DOHH2 (cell line): ENCODE measurements at regions not wholly inside any gene's neighbourhood (a gene's known extent, or its start where the extent isn't known, plus 50 kb on each side); places are given as distances from the start of the nearest gene placed in this dataset.

ENCODE experiments used
- H3F3A ChIP-seq: fragments of 200-600 bp; sonication (generic), shearing (Covaris generic); 2 replicates; pipeline ENCODE4 v1.6.0; 2016; ENCODE audit warnings: antibody characterized with exemption, mild to moderate bottlenecking; ENCODE audit not compliant: control insufficient read depth, insufficient read depth
- H3K27ac ChIP-seq: fragments of 200-600 bp; sonication (generic); 2 replicates; pipeline ENCODE4 v1.5.1; 2014; ENCODE audit warnings: low read depth, mild to moderate bottlenecking, low read length, moderate library complexity
- H3K27me3 ChIP-seq: fragments of 200-600 bp; sonication (generic); 2 replicates; pipeline ENCODE4 v1.6.1; 2014; ENCODE audit warnings: mild to moderate bottlenecking, low read length, mixed read lengths; ENCODE audit not compliant: control insufficient read depth
- H3K36me3 ChIP-seq: fragments of 200-600 bp; sonication (generic); 2 replicates; pipeline ENCODE4 v1.6.1; 2014; ENCODE audit warnings: mild to moderate bottlenecking, low read length, moderate library complexity, mixed read lengths; ENCODE audit not compliant: control insufficient read depth
- H3K4me1 ChIP-seq: fragments of 200-600 bp; sonication (generic); 2 replicates; pipeline ENCODE4 v1.6.1; 2014; ENCODE audit warnings: mild to moderate bottlenecking, low read length, mixed read lengths; ENCODE audit not compliant: control insufficient read depth
- H3K4me2 ChIP-seq: fragments of 200-600 bp; sonication (generic); 2 replicates; pipeline ENCODE4 v1.6.0; 2014; ENCODE audit warnings: mild to moderate bottlenecking, low read length, moderate library complexity
- H3K4me3 ChIP-seq: fragments of 200-600 bp; sonication (generic); 2 replicates; pipeline ENCODE4 v1.5.1; 2014; ENCODE audit warnings: mild to moderate bottlenecking, low read length, mixed read lengths
- H3K79me2 ChIP-seq: fragments of 200-600 bp; sonication (generic); 2 replicates; pipeline ENCODE4 v1.6.1; 2014; ENCODE audit warnings: mild to moderate bottlenecking, low read length, mixed read lengths; ENCODE audit not compliant: control insufficient read depth
- H3K9me2 ChIP-seq: fragments of 200-600 bp; sonication (generic); replicated peaks from 2 replicates; pipeline ENCODE4 v1.6.1; 2014; ENCODE audit warnings: mild to moderate bottlenecking, low read length, mixed read lengths; ENCODE audit not compliant: control insufficient read depth
- H3K9me3 ChIP-seq: fragments of 200-600 bp; sonication (generic); 2 replicates; pipeline ENCODE4 v1.6.1; 2014; ENCODE audit warnings: antibody characterized with exemption, low read length, mixed read lengths; ENCODE audit not compliant: control insufficient read depth, insufficient read depth
- H4K20me1 ChIP-seq: fragments of 200-600 bp; sonication (generic); 2 replicates; pipeline ENCODE4 v1.6.0; 2014; ENCODE audit warnings: low read depth, mild to moderate bottlenecking, antibody characterized with exemption, low read length, moderate library complexity; ENCODE audit not compliant: control insufficient read depth, insufficient read depth
- EZH2phosphoT487 ChIP-seq: fragments of 200-600 bp; sonication (generic); IDR thresholded peaks from 2 replicates; pipeline ENCODE4 v1.6.1; 2017; ENCODE audit warnings: borderline replicate concordance, mild to moderate bottlenecking, antibody characterized with exemption, low read length, moderate library complexity, mixed read lengths
- TF ChIP-seq, protein P1 (sequence below): fragments of 200-600 bp; sonication (generic); IDR thresholded peaks from one replicate; pipeline ENCODE4 v1.5.1; 2014; ENCODE audit warnings: antibody characterized with exemption, mild to moderate bottlenecking, low read depth, low read length; ENCODE audit not compliant: poor library complexity, severe bottlenecking

DNA sequence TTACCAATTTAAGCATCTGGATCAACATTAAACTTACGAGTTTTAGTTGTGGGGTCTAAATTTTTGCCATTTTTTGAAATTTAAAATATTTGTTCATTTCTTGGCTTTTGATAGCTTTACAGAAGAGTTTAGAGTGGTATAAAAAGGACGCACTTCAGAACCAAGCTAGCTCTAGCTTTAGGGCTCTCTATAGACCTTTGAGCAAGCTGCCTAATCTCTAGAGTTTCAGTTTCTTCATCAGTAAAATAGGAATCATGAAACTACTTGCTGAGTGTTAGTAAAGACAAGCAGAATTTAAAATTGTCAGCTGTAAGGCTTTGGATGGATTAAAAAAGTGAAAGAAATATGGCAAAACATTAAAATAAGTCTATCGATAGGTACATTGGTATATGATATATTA is 266.5 kb downstream of the IPMK start:
- H3K36me3 ChIP-seq = no peaks in the 10 kb centered on the region
- no peaks in the 10 kb centered on the region for H3F3A ChIP-seq
- H3K4me1 ChIP-seq = no peaks in the 10 kb centered on the region
- no peak overlapping the region for H3K27ac ChIP-seq
- H3K9me3 ChIP-seq = no peaks in the 10 kb centered on the region
- H3K79me2 ChIP-seq = no peaks in the 10 kb centered on the region
- 0 out of 2 replicates have a peak, but pooled peaks cover 3% of the 10 kb centered on the region for H3K27me3 ChIP-seq
- H3K9me2 ChIP-seq = no peaks in the 10 kb centered on the region
- TF ChIP-seq EZH2phosphoT487 = no peak
- TF ChIP-seq, protein P1, sequence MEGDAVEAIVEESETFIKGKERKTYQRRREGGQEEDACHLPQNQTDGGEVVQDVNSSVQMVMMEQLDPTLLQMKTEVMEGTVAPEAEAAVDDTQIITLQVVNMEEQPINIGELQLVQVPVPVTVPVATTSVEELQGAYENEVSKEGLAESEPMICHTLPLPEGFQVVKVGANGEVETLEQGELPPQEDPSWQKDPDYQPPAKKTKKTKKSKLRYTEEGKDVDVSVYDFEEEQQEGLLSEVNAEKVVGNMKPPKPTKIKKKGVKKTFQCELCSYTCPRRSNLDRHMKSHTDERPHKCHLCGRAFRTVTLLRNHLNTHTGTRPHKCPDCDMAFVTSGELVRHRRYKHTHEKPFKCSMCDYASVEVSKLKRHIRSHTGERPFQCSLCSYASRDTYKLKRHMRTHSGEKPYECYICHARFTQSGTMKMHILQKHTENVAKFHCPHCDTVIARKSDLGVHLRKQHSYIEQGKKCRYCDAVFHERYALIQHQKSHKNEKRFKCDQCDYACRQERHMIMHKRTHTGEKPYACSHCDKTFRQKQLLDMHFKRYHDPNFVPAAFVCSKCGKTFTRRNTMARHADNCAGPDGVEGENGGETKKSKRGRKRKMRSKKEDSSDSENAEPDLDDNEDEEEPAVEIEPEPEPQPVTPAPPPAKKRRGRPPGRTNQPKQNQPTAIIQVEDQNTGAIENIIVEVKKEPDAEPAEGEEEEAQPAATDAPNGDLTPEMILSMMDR = no peak
- H3K4me3 ChIP-seq = no peak overlapping the region
- H3K4me2 ChIP-seq = no peak overlapping the region
- H4K20me1 ChIP-seq = no peaks in the 10 kb centered on the region

DNA sequence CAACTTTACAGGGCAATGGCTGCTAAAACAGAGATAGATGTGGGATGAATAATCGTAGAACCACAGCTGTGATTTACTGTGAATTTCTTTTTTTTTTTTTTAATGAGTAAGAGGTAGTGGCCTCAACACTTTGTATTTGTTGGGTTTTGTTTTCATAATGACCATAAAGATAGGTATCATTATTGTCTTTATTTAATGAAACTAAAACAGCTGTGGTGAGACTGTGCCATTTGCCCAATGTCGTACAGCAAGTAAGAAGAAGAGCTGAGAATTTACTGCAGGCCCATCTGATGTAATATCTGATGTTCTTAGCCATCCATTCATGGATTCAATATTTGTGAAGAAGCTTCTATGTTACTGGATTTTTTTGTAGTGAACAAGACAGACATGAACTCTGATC is 271.2 kb downstream of the IPMK start:
- Histone ChIP-seq H3F3A (no peaks in the 10 kb centered on the region), H3K79me2 (no peaks in the 10 kb centered on the region), H3K4me3 (no peak overlapping the region), H4K20me1 (no peaks in the 10 kb centered on the region), H3K27me3 (no peaks in the 10 kb centered on the region), H3K27ac (no peak overlapping the region), H3K4me1 (no peaks in the 10 kb centered on the region), H3K4me2 (no peak overlapping the region), H3K36me3 (no peaks in the 10 kb centered on the region), H3K9me2 (no peaks in the 10 kb centered on the region), H3K9me3 (no peaks in the 10 kb centered on the region)
- no peak for TF ChIP-seq EZH2phosphoT487
- TF ChIP-seq, protein P1 = no peak

- H3K4me3 ChIP-seq = no peak overlapping the region
- H4K20me1 ChIP-seq = no peaks in the 10 kb centered on the region
- H3K27ac ChIP-seq = no peak overlapping the region
- H3K9me3 ChIP-seq = no peaks in the 10 kb centered on the region
- H3K36me3 ChIP-seq = no peaks in the 10 kb centered on the region
- no peaks in the 10 kb centered on the region for H3K79me2 ChIP-seq
- no peaks in the 10 kb centered on the region for H3K27me3 ChIP-seq
- H3K4me1 ChIP-seq = no peaks in the 10 kb centered on the region
- TF ChIP-seq, protein P1 = no peak
- no peak for TF ChIP-seq EZH2phosphoT487
- no peak overlapping the region for H3K4me2 ChIP-seq
- H3K9me2 ChIP-seq = no peaks in the 10 kb centered on the region
- no peaks in the 10 kb centered on the region for H3F3A ChIP-seq
Measured at GRCh38 chr10:57993302-57993701, 274.4 kb downstream of the IPMK start.
